ENCODE measurements at regions not wholly inside any gene's neighbourhood (a gene's known extent, or its start where the extent isn't known, plus 50 kb on each side); places are given as distances from the start of the nearest gene placed in this dataset.

DNA sequence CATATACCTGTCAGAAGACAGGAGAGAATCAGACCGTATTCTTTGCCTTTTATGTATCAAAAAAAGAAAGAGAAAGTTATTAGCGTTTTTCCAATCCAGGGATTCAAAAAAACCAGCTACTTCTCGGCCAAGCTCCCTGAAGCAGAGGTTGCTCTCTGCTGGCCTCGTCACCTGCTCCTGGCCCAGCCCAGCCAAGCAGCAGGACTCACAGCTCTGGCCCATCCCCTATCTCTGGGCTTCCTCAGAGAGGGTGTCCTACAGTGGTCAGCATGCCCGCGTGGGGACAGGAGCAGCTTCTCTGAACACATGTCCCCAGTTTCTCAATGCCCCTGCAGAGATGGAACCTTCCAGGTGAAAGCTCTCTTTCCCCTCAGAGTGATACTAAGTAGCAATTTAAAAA, 209.0 kb downstream of the URI1 start:
- no peak for DNase-seq (ENCODE audit: low read depth, low spot score)

DNA sequence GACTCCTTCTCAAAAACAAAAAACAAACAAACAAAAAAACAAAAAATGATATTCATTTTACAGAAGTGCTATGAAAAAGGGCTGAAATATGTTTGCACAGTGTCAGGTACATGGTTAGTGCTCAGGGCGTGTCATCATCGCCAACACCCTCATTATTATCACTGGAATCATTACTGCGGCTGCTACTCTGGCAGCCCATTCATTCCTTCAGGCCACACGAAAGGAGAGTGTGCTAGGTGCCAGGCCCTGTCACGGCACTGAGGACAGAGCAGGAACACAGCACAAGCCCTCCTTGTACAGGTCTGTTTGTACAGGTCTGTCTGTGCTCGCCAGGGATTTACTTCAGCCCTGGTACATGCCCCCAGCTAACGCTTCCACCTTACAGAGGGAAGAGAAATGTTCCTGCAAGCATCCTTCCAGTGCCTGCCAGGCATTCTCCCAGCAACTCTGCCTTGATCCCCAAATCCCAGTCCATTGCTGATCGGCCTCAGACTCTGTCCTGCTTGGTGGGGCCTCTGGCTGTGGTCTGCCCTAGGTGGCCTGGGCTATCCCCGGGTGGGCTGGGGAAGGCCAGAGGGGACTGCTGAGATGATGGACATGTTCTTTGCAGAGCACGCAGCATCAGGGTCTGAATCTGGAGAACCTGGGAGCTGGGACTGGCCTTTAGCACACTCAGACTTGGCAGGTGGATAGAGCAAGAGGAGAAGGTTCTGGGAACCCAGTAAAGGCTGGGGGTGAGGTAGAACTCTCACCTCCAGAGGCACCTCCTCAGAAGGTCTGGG, 210.7 kb downstream of the URI1 start:
- DNase-seq (ENCODE audit: low read depth, low spot score) = no peak

DNA sequence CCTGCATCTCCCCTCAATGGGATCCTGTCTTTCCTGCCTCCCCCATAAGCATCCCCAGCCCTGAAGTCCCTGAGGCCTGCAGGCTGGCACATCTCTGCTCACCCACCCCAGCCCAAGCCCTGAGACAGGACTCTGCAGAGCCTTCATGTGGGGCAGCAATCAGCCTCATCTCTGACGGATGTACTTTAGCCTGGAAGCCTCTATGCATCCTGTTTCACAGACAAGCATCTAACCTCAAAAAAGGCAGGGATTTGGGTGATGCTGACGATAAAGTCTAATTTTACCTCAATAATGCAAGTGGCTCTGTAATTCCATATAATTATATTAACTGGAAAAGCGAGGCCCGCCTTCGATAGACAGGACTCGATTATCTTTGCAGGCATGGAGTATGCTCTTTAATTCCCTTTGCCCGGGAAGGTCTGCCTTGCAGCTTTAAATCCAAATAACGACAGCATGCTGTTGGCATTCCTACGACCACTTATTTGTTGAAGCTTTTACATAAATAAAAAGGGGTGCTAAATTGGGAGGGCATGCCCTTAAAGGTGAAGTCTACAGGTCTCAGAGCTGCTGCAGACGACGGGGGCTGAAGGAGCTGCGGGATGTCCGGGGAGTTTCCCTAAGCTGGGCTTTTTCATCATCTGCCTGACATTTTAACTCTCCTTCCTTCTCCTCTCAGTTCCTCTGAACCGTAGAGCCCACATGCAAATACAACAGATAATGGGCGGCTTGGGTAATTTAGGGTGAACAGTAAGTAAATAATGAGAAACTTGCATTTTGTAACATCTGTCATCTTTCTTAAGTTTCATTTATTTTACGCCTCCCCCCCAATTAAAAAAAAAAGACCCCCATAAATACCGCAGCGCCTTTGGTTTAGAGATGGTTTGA, 211.5 kb downstream of the URI1 start:
- DNase-seq (ENCODE audit: low read depth, low spot score) = no peak

DNA sequence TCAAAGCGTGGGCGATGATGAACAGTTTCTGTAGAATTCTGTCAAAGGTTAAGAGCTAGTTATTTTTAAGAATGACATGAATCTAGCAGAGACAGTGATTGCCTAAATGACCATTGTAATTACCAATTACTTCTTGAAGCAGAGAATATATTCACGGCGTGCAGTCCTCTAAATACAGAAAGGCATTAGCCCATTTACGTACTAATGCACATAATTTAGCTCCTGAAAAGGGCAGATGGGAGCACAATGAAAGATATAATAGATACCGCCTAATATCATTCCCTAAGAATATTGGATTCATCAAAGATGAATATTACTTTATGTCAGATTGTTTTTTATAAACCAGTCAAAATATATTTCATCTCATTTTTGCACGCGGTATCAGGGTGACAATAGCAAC, 212.4 kb downstream of the URI1 start:
- DNase-seq (ENCODE audit: low read depth, low spot score) = no peak

DNA sequence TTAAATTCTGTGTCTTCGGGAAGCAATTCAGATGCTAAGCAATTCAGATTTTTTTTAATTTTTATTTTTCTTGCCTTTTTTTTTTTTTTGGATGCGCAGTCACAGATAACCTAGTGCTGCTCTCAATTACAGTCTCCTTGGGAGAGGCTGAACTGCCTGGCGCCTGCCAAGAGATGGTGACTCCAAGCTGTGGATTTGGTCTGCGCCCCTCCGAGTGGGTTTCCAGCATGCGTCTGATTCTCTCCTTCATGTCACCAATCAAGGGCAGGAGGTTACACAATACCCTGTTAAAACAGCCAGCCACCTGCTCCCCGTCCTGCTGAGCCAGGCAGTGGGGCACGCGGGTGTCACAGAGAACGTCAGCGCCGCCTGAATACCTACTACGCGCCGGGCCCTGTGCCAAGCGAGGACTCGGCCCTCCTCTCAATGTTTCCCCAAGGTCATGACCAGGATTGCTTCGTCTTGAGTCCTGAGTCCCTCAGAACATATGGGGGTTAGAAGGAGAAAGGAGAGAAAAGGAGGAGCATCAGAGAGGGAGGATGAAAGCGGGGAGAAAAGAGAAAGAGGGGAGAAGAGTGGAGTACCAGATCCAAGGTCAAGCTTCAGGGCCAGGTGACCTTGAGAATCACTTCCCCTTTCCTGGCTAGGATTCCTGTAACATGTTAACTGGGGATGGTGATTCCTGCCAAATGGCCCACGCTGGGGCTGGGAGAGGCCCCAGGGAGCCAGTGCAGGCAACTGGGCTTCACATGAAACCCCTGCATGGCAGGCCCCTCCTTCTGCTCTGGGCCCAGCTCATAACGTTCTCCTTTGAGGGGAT, 213.6 kb downstream of the URI1 start:
- DNase-seq (ENCODE audit: low read depth, low spot score) = no peak

DNA sequence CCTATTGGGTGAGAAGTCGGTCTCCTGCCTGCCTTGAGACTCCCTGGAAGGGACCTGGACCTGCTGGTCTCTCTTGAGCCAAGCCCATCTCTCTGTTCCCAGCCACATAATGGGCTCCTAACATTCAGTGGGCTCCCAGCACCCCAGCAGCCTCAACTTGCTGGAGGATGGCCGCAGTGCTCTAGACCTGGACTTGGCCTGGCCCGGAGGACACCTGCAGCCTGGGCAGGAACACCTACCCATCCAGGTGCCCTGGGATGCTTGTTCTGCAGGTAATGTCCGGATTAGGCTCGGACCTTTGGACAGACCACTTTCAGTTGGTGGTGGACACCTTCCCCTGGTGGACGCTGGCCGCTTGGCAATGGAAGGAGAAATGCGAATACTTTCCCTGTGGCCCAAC, 214.6 kb downstream of the URI1 start:
- DNase-seq (ENCODE audit: low read depth, low spot score) = no peak

DNA sequence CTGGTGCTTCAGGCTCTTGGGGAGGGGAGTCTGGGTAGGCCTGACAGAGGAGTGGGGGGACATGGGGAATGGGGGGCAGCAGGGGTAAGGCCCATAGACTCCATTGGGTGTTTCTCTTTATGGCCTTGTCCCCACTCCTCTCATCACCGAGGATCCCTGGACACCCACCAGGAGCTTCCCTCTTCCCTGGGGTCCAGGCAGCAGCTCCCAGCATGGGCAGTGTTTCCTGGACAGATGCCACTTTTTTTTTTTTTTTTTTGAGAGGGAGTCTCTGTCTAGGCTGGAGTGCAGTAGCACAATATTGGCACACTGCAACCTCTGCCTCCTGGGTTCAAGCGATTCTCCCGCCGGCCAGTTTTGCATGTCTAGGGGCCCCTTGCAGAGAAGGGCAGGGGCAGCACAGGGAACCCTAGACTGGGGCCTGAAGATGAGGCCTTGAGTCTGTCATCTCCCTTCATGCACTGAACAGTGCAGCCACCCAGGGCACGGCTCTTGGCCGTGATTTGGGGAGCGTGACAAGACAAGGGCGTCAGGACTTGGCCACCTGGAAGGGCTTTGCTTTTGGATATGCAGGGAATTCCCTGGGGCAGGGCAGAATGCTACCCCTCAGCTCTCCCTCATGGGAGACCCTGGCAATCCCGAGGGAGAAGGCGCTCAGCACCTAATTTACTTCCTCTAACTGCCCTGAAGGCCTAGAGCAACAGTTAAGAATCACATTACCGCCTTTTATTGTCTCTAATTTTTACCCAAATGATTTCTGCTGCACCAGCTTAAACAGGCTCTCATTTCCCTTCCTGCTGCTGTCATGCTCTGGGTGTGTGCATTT, 213.9 kb upstream of the ZNF536 start:
- DNase-seq (ENCODE audit: low read depth, low spot score) = no peak

DNA sequence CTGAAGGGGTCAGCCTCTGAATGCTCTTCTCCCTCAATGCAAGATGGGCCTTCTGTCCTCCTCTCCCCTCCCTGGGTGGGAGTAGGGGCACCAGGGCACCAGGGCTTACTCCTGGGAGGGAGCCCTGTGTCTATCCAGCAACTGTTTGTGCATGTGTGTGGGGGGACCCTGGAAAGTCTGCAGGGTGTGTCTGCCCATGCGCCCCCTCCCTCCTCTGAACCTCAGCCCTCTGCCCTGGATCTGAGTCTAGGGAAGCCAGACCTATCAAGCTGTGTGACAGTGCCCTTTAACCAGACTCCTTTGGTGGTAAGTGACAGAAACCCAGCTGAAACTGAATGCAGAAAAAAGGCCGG, 213.3 kb upstream of the ZNF536 start:
- DNase-seq (ENCODE audit: low read depth, low spot score) = no peak

DNA sequence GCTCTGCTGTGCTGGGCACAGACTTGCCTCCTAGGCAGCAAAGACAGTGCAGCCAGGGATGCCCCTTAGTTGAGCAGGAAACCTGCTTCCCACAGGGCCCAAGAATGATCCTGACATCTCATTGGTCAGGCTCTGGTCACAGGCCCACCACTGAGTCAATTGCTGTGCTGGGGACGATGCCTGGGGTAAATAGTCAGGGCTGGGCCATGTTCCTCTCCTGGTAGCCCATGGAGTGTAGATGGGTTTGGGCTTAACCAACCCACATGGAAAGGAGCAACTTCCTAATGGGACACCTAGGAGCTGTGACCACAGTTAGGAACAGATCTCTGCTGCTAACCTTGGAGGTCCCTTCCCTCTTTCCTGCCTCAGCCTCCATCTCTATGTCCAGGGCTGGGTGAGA, 212.5 kb upstream of the ZNF536 start:
- DNase-seq (ENCODE audit: low read depth, low spot score) = no peak

DNA sequence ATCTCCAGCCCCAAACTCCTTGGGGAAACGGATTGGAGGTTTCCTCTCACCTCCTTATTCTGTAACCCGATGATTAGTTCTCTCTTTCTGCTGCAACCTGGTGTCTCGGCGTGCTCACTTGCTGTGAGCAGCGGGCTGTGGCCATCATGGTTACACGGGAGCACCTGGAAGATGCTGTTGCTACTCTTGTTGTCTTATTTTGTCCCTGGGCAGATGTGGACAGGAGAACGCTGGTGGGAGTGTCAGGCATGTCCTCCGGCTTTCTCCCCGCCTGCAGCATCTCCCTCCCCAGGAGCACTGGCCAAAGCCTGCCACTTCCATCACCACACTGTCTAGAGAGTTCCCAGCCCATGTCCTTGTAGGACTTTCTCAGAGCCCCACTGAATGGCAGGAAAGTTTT, 211.8 kb upstream of the ZNF536 start:
- no peak for DNase-seq (ENCODE audit: low read depth, low spot score)

DNA sequence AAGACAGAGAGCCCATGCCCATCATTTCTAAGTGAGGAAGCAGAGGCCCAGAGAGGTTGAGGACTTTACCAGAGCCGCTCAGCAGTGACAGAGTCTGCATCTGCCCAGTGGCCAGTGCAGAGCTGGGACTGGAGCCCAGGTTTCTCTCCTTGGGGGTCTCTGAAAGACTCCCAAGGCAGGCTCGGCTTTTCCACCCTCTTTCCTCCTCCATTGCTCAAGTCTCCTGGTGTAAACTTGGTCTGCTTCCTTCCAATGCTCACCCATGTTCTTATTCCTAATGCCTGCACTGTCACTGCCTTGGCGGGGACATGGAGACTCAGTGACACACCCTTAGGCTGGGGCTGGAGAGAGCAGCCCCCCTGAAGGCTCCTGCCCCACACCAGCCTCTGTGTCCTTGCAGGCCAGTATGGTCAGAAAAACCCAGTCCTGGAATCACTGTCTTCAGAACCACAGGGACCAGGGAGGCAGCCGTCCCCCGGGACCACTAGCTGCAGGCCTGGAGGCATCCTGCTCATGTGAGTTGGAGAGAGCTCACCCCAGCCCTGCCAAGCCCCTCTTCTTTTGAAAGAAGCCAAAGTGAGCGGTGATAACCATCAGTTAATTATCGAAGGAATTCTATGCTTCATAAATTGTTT, 211.0 kb upstream of the ZNF536 start:
- no peak for DNase-seq (ENCODE audit: low read depth, low spot score)

DNA sequence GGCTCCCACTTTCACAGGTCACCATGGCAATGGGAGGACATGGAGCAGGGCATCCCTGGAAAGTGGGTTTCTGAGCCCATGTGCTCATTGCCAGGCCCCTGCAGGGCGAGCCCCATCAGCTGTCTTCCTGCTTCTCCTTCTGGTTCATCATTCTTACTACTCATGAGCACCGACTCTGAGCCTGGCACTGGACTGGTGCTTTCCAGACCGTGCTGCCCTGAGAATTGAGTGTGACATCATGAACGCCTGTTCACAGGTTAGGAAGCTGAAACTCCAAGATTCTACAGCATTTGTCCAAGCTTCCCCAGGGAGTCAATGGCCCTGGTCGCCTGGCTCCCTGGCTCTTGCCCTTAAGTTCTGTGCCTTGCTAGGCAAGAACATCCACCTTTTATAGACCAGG, 210.4 kb upstream of the ZNF536 start:
- no peak for DNase-seq (ENCODE audit: low read depth, low spot score)

DNA sequence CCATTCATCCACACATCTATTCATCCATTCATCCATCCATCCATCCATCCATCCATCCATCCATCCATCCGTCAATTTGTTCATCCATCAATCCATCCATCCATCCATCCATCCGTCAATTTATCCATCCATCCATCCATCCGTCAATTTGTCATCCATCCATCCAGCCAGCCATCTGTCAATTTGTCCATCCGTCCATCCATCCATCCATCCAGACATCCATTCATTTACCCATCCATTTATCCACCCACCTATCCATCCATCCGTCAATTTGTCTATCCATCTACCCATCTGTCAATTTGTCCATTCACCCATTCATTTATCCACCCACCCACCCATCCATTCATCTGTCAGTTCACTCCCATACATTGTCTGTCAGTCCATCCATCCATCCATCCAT, 209.5 kb upstream of the ZNF536 start:
- DNase-seq (ENCODE audit: low read depth, low spot score) = no peak

DNA sequence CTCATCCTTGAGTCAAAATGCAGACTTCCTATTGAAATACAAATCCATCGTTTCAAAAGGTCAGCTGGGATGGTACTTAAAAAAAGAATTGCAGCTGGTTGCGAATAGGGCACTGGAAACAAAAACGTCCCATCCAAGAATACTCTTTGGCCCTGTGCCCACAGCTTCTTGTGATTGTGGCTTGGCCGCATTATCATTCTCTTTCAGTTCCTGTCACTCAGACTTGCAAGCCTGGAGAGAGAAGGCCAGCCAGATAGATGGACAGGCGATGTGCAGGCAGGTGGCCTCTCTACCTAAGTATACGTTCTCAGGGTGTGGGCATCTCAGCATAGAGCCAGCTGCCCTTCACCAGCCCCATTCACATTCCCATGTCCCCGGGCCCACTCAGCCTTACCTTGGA, 208.5 kb upstream of the ZNF536 start:
- DNase-seq (ENCODE audit: low read depth, low spot score) = no peak

DNA sequence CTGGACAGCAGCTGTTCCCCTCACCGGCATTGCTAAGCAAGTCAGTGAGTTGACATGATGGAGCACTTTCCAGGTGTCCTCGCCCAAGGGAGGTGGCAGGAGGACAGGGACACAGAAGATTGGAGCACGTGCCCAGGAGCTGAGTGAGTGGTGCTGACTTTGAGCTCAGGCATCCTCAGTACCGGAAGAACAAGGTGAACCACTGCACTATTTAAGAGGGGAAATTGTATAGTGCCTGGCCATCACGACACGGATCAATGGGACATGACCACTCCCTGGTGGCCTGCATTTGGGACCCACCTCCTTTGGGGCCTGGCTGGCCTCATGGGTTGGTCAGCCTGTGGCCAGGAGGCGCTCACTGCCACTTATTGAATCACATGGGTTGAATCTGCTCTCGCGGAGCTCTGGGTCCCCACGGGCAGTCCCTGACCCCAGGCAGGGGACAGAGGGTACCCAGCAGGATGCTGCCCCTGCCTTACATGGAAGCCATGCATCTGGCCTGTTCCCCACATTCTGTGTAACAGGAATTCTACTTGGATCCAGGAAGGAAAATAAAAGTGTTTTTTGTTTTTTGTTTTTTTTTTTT, 206.9 kb upstream of the ZNF536 start:
- no peak for DNase-seq (ENCODE audit: low read depth, low spot score)

DNA sequence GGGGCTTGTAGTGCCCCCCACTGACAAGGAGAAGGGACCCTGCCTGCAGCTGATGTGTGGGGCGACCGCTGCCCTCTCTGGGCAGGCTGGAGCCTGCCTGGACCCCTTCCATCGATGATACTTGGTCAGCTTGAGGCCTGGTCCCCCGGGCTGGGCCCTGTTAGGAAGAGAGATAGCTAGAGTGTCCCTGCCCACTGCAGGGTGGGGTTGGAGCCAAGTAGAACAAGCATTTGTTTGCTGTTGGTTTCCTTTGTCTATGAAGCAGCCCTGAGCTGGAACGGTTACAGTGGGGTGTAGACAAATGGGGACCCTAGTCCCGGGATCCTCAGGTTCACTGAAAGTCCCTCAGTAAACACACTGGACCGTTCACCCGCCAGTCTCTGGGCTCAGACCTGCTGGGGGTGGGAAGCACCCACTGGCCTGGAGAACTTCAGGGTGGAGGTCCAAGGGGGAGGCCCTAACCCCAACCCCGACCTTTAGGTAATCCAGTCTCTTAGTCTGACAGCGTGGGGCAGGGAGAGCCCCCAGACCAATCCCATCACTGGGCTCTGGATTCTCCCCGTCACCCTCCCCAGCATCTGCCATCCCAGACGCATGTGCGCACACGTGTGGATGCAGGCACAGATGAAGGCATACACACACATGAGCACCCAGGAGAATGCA, 204.8 kb upstream of the ZNF536 start:
- DNase-seq (ENCODE audit: low read depth, low spot score) = no peak

DNA sequence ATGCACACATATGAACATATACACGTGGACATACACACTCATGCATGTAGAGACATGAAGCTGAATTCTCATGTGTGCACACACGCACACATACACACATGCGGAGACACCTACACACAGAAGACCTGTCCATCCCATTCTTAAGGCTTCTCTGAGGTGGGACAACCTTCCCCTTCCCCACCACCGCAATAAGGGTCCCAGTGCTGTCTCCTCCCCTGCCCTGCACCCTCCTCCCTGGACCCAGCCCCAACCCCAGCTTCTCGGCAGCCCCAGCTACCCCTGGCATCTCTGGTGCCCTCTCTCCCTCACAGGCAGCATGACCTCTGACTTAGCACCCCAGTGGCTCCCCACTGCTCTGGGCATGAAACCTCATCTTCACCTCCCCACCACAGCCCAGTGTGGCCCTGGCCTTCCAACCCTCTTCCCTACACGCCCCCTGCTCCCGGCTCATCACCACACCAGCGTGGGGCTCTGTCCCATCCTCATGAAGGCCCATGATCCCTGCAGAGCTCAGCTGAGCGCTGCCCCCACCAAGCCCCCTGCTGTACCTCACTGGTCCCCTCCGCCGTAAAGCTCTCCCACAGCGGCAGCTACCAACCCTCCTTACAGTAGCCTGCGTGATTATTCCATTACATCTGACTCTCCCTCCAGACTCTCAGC, 204.1 kb upstream of the ZNF536 start:
- DNase-seq (ENCODE audit: low read depth, low spot score) = no peak

DNA sequence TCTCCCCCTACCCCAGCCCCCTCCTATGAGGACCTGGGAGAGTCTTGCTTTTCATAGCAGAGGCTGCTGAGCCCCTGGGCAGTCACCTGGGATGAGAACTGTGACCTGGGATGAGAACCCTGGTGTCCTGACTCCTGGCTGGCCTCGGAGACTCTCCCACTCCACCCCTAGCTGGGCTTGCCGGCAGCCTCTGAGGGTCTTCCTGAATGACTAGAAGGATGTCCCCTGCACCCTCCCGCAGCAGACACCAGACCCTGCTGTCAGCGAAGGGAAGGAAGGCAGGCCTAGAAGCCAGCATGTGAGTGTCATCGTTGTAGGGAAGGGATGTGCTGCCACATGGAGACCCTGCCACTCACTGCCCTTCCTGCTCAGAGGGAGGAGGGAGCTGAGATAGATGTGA, 203.4 kb upstream of the ZNF536 start:
- DNase-seq (ENCODE audit: low read depth, low spot score) = no peak

DNA sequence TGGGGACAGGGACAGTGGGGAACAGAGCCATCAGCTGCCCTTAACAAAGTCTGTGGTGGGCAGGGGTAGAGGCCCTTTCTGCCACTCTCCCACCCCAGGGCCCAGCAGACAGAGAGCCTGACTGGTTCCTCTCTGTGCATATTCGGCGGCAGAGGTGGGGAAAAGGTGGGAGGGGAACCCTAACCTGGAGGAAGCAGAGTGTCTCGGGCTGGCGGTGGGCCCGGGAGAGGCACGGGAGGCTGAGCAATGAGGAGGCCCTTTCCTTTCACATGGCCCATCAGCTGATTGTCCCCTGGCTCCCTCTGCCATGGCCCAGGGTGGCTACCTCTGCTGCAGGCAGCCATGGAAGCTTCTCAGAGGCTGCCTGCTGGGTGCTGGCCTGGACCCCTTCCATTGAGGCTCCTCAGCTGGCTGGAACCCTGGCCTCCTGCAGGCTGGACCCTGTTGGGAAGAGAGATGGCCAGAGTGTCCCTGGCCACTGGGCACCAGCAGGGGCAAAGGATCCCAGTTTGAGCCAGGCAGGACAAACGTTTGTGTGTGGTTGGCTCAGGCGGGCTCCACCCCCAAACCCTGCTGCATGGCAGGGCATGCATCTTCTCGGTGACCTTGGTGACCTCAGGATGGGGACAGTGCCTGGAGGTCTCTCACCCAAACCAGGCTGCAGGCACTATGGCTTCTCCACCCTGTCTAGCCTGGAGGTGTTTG, 202.8 kb upstream of the ZNF536 start:
- DNase-seq (ENCODE audit: low read depth, low spot score) = no peak
